ENCODE measurements at regions not wholly inside any gene's neighbourhood (a gene's known extent, or its start where the extent isn't known, plus 50 kb on each side); places are given as distances from the start of the nearest gene placed in this dataset.

GRCh38 chr3:94433811-94434210 lies 370.9 kb downstream of the NSUN3 start:
- H3K27ac ChIP-seq (ENCODE audit: extremely low read depth, low read depth, low read length) = no peak overlapping the region
- no peaks in the 10 kb centered on the region; the same call in 1 of the 2 replicates for H3K4me1 ChIP-seq (ENCODE audit: control insufficient read depth, insufficient read depth, low read length)
- H3K9me3 ChIP-seq (ENCODE audit: control insufficient read depth, insufficient read depth, low read depth, low read length) = no peaks in the 10 kb centered on the region
- H3K36me3 ChIP-seq (ENCODE audit: control insufficient read depth in 2 of 2, insufficient read depth in 1 of 2, low read length in 2 of 2) = no peaks in the 10 kb centered on the region
- TF ChIP-seq MEIS1 (CRISPR knock-in tag; IDR thresholded peaks at IDR 0.05; ENCODE audit: borderline replicate concordance) (no peak), GLI4 (tag by site-specific recombination; IDR thresholded peaks at IDR 0.05) (no peak), ZNF548 (tag by site-specific recombination; IDR thresholded peaks at IDR 0.05) (no peak), ZNF48 (tag by site-specific recombination; IDR thresholded peaks at IDR 0.05) (no peak)
- POLR2A ChIA-PET = no interaction called here
- CTCF ChIA-PET = interaction anchor here (0.6 kb wide), 1 partner anchor 9 kb away, joined by 4 read pairs; no protein-coding TSS in a partner anchor
- H3K4me3 ChIP-seq (ENCODE audit: low read depth, low read length) = no peak overlapping the region

DNA sequence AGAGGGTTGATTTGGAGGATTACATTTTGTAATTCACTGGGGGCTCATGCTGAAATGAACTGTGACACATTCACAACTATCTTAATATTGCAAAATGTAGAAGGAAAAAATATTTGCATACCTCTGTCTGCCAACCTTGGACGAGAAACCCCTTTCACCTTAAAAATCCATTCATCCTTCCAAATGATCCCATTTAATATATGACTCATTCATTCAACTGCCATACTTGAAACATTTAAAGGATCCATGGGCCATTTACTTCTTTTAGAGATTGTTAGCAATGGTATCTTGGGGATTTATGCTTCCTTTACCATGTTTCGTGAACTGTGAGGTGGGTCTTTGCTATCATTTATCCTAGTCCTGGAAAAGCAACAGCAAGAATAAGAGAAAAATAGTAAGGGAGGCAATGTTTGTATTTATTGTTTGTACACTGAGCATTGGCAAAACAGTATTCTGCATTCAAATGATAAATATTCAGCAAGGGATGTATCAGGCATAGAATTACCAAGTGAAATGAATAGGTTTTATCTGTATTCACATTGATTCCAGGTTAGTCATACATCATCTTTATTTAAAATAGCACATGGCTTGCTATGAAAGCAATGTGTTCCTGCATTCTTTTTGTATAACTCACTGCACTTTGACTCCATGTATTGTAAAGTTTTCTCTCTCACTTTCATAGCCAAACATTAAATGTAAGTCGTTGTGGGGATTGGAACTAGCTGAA lies 378.1 kb downstream of the NSUN3 start:
- H3K36me3 ChIP-seq (ENCODE audit: control insufficient read depth in 2 of 2, insufficient read depth in 1 of 2, low read length in 2 of 2) = no peaks in the 10 kb centered on the region
- POLR2A ChIA-PET = no interaction called here
- H3K4me3 ChIP-seq (ENCODE audit: low read depth, low read length) = no peak overlapping the region
- H3K27ac ChIP-seq (ENCODE audit: extremely low read depth, low read depth, low read length) = no peak overlapping the region
- H3K4me1 ChIP-seq (ENCODE audit: control insufficient read depth, insufficient read depth, low read length) = no peaks in the 10 kb centered on the region
- no peaks in the 10 kb centered on the region for H3K9me3 ChIP-seq (ENCODE audit: control insufficient read depth, insufficient read depth, low read depth, low read length)
- no peak for TF ChIP-seq ZNF610 (tag by site-specific recombination; IDR thresholded peaks at IDR 0.05; ENCODE audit: borderline replicate concordance)
- no peak for TF ChIP-seq ZNF157 (tag by site-specific recombination; IDR thresholded peaks at IDR 0.05)
- no peak for TF ChIP-seq KLF9 (tag by site-specific recombination; IDR thresholded peaks at IDR 0.05; ENCODE audit: low read depth)
- TF ChIP-seq ZNF585B (tag by site-specific recombination; IDR thresholded peaks at IDR 0.05) = no peak
- no peak for TF ChIP-seq ZNF785 (tag by site-specific recombination; IDR thresholded peaks at IDR 0.05)
- TF ChIP-seq ZNF23 (tag by site-specific recombination; IDR thresholded peaks at IDR 0.05; ENCODE audit: borderline replicate concordance) = no peak
- no peak for TF ChIP-seq ZFP37 (tag by site-specific recombination; IDR thresholded peaks at IDR 0.05)
- no peak for TF ChIP-seq ZNF513 (tag by site-specific recombination; IDR thresholded peaks at IDR 0.05)
- CTCF ChIA-PET = no interaction called here

- no peak overlapping the region for H3K27ac ChIP-seq (ENCODE audit: extremely low read depth, low read depth, low read length)
- no peaks in the 10 kb centered on the region for H3K36me3 ChIP-seq (ENCODE audit: control insufficient read depth in 2 of 2, insufficient read depth in 1 of 2, low read length in 2 of 2)
- no peaks in the 10 kb centered on the region for H3K4me1 ChIP-seq (ENCODE audit: control insufficient read depth, insufficient read depth, low read length)
- ChIA-PET CTCF (interaction anchor here (0.6 kb wide), 1 partner anchor 32 kb away, joined by 4 read pairs; no protein-coding TSS in a partner anchor), POLR2A (no interaction called here)
- no peak overlapping the region for H3K4me3 ChIP-seq (ENCODE audit: low read depth, low read length)
- no peaks in the 10 kb centered on the region for H3K9me3 ChIP-seq (ENCODE audit: control insufficient read depth, insufficient read depth, low read depth, low read length)
- TF ChIP-seq ZNF426 (tag by site-specific recombination; IDR thresholded peaks at IDR 0.05) = no peak
- TF ChIP-seq ZNF423 (tag by site-specific recombination; IDR thresholded peaks at IDR 0.05) = no peak
- TF ChIP-seq ZBTB48 (tag by site-specific recombination; IDR thresholded peaks at IDR 0.05) = no peak
- TF ChIP-seq, protein P1, sequence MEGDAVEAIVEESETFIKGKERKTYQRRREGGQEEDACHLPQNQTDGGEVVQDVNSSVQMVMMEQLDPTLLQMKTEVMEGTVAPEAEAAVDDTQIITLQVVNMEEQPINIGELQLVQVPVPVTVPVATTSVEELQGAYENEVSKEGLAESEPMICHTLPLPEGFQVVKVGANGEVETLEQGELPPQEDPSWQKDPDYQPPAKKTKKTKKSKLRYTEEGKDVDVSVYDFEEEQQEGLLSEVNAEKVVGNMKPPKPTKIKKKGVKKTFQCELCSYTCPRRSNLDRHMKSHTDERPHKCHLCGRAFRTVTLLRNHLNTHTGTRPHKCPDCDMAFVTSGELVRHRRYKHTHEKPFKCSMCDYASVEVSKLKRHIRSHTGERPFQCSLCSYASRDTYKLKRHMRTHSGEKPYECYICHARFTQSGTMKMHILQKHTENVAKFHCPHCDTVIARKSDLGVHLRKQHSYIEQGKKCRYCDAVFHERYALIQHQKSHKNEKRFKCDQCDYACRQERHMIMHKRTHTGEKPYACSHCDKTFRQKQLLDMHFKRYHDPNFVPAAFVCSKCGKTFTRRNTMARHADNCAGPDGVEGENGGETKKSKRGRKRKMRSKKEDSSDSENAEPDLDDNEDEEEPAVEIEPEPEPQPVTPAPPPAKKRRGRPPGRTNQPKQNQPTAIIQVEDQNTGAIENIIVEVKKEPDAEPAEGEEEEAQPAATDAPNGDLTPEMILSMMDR (tag by site-specific recombination; IDR thresholded peaks at IDR 0.05) = no peak
- TF ChIP-seq ZNF76 (tag by site-specific recombination; IDR thresholded peaks at IDR 0.05; ENCODE audit: borderline replicate concordance, low read depth) = no peak
- no peak for TF ChIP-seq BCL11A (tag by site-specific recombination; IDR thresholded peaks at IDR 0.05; ENCODE audit: low read depth)
- no peak for TF ChIP-seq ZNF624 (tag by site-specific recombination; IDR thresholded peaks at IDR 0.05)
- no peak for TF ChIP-seq ZNF747 (tag by site-specific recombination; IDR thresholded peaks at IDR 0.05)
- TF ChIP-seq SETDB1 (IDR thresholded peaks at IDR 0.05; ENCODE audit: insufficient read length, low read length) = no peak
- no peak for TF ChIP-seq ZNF2 (tag by site-specific recombination; IDR thresholded peaks at IDR 0.05)
- TF ChIP-seq ZNF350 (tag by site-specific recombination; IDR thresholded peaks at IDR 0.05) = no peak
- TF ChIP-seq, protein P2, sequence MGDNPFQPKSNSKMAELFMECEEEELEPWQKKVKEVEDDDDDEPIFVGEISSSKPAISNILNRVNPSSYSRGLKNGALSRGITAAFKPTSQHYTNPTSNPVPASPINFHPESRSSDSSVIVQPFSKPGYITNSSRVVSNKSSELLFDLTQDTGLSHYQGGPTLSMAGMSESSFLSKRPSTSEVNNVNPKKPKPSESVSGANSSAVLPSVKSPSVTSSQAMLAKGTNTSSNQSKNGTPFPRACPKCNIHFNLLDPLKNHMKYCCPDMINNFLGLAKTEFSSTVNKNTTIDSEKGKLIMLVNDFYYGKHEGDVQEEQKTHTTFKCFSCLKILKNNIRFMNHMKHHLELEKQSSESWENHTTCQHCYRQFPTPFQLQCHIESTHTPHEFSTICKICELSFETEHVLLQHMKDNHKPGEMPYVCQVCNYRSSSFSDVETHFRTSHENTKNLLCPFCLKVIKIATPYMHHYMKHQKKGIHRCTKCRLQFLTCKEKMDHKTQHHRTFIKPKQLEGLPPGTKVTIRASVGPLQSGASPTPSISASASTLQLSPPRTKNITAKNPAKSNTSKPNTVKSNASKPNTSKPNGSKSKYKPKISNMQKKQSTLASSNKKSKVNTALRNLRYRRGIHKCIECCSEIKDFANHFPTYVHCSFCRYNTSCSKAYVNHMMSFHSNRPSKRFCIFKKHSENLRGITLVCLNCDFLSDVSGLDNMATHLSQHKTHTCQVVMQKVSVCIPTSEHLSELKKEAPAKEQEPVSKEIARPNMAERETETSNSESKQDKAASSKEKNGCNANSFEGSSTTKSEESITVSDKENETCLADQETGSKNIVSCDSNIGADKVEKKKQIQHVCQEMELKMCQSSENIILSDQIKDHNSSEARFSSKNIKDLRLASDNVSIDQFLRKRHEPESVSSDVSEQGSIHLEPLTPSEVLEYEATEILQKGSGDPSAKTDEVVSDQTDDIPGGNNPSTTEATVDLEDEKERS (tag by site-specific recombination; IDR thresholded peaks at IDR 0.05) = no peak
These were observed 378.6 kb downstream of the NSUN3 start for GRCh38 chr3:94441494-94441847.

Data from HEK293 (cell line).